Transverse colon (tissue), 4 donors: ENCODE measurements at regions not wholly inside any gene's neighbourhood (a gene's known extent, or its start where the extent isn't known, plus 50 kb on each side); places are given as distances from the start of the nearest gene placed in this dataset.

Experiments
- DNase-seq: peaks from one replicate; pipeline ENCODE4 v3.0.0-alpha.2; 2019
- H3K27ac ChIP-seq, 4 donors: fragments of 200-600 bp; sonication (generic); 2 replicates each; pipeline ENCODE4 v1.5.1; 2016 to 2018; ENCODE audit warnings: inconsistent platforms in 4 of 4
- H3K27me3 ChIP-seq: fragments of 200-600 bp; sonication (generic); 2 replicates; pipeline ENCODE4 v1.5.1; 2017; ENCODE audit warnings: inconsistent platforms
- H3K36me3 ChIP-seq, 4 donors: fragments of 200-600 bp; sonication (generic); 2 replicates each; pipeline ENCODE4 v1.5.1; 2017 to 2019; ENCODE audit warnings: inconsistent platforms in 4 of 4
- H3K4me1 ChIP-seq, 4 donors: fragments of 200-600 bp; sonication (generic); 2 replicates each; pipeline ENCODE4 v1.5.1; 2017 to 2020; ENCODE audit warnings: inconsistent platforms in 4 of 4
- H3K4me3 ChIP-seq, 4 donors: fragments of 200-600 bp; sonication (generic); 1 replicate in 1 of 4; 2 replicates in 3 of 4; pipeline versions ENCODE4 v1.5.1 to v1.6.1; 2017 to 2019; ENCODE audit warnings: inconsistent platforms in 4 of 4
- H3K9me3 ChIP-seq, 2 donors: fragments of 200-600 bp; sonication (generic); 2 replicates each; pipeline ENCODE4 v1.5.1; 2017 to 2019; ENCODE audit warnings: inconsistent platforms in 2 of 2
- EP300 ChIP-seq: sonication (generic); formaldehyde crosslinking; IDR thresholded peaks from one replicate; pipeline ENCODE4 v1.6.1; 2017; ENCODE audit warnings: antibody characterized with exemption, low read depth
- POLR2A ChIP-seq: fragments of 450-650 bp; IDR thresholded peaks from one replicate; pipeline ENCODE4 v1.6.1; 2016; ENCODE audit warnings: antibody characterized with exemption, mild to moderate bottlenecking, moderate library complexity
- POLR2AphosphoS5 ChIP-seq, 3 donors: sonication (generic); formaldehyde crosslinking; IDR thresholded peaks; one replicate each; pipeline ENCODE4 v1.6.1; 2016; ENCODE audit warnings: antibody characterized with exemption in 3 of 3
- WGBS, 2 donors: methylation state at CpG; one replicate each; pipeline ENCODE4 v1.1.5; 2018; ENCODE audit warnings: low coverage in 1 of 2; 5-methylcytosine and 5-hydroxymethylcytosine counted together
- in situ Hi-C, 4 donors: fragments of 200-750 bp; cut with MboI; loops; one replicate each; pipeline versions ENCODE4 v1.15.0 to v1.15.1; 2017; ENCODE audit warnings: low sequenced_read_pairs in 3 of 4, low pct_ligation_motif_present in 1 of 4, low pct_unique_long_range_greater_than_20kb in 1 of 4
- intact Hi-C: fragments of 100-400 bp; cut with DNase I; formaldehyde crosslinking; loops from one replicate; pipeline ENCODE4 v1.15.1; 2023; ENCODE audit warnings: low total_unique reads
- TF ChIP-seq, protein P1 (sequence below), 5 experiments: fragments of 200-600 bp in 3 of 5; fragments of 450-650 bp in 2 of 5; sonication (generic) in 3 of 5; IDR thresholded peaks; 1 replicate in 2 of 5; 2 replicates in 3 of 5; pipeline ENCODE4 v1.5.1; 2016 to 2017; ENCODE audit warnings: antibody characterized with exemption in 5 of 5, inconsistent platforms in 3 of 5, mild to moderate bottlenecking in 2 of 5, moderate library complexity in 1 of 5

DNA sequence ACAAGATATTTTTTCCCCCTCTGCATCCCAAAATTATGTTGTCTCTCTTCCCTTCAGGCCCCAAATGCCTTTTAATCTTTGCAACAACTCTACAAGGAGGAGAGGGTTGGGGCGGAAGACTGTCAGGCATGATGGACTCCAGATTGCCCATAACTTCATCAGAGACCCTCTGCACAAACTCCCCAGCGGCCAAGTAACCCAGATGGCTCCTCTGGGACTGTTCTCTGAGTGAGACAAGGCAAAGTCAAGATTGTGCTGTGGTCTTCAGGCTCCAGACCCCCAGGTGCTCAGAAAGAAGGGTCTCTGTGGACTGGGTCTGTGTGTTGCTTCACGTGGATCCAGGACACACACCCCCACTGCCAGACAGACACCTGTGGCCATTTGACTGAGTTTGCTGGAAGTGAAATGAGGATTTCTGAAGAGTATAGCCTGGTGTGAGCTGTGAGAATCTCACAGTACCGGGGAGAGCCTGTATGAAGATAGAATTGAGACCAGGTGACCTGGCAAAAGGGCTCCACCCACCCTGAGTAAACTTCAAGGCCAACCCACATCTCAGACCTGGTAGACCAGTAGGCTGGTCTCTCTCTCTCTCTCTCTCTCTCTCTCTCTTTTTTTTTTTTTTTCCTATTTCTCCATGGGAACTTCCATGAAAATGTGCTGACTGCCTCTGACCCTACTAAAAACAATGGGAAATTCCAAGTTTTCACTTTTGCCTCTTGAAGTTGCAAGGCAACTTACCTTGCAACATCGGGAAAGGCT is 354.1 kb downstream of the SOX9 start:
- WGBS, 2 donors: 53 to 73% methylated on average over 2 to 5 of the region's 5 CpGs
- in situ Hi-C loops: no loop called here
- intact Hi-C loops: no loop called here
- Histone ChIP-seq H3K4me1 (peaks cover 0 to 66% (median 33%) of the 10 kb centered on the region in 4 donors), H3K27ac (peak overlapping the region; percentile 16 to 84 (median 75)), H3K36me3 (no peaks in the 10 kb centered on the region), H3K27me3 (no peaks in the 10 kb centered on the region), H3K4me3 (no peak overlapping the region), H3K9me3 (no peaks in the 10 kb centered on the region)
- peak; percentile 47 for DNase-seq
- no peak for TF ChIP-seq EP300
- no peak for TF ChIP-seq POLR2AphosphoS5 (IDR thresholded peaks at IDR 0.05)
- TF ChIP-seq POLR2A: no peak
- TF ChIP-seq, protein P1, sequence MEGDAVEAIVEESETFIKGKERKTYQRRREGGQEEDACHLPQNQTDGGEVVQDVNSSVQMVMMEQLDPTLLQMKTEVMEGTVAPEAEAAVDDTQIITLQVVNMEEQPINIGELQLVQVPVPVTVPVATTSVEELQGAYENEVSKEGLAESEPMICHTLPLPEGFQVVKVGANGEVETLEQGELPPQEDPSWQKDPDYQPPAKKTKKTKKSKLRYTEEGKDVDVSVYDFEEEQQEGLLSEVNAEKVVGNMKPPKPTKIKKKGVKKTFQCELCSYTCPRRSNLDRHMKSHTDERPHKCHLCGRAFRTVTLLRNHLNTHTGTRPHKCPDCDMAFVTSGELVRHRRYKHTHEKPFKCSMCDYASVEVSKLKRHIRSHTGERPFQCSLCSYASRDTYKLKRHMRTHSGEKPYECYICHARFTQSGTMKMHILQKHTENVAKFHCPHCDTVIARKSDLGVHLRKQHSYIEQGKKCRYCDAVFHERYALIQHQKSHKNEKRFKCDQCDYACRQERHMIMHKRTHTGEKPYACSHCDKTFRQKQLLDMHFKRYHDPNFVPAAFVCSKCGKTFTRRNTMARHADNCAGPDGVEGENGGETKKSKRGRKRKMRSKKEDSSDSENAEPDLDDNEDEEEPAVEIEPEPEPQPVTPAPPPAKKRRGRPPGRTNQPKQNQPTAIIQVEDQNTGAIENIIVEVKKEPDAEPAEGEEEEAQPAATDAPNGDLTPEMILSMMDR (IDR thresholded peaks at IDR 0.05): no peak

DNA sequence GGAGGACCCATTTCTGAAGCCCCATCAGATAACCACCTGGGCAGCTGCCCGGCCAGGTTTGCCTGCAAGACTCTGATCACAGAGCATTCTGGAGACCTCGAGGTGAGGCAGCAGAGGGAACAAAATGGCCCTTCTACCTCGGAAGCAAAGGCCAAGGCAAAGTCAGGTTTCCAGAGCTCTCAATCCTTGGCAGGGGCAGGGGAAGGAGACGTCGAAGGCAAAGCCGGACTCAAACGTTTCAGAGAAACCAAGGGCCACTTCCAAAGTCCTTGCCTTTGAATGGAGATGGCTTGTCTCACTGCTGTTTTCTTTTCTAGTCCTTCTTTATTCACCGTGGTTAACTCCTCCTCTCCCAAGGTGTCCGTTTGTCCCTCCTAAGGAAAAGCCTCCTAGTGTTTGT is 355.3 kb downstream of the SOX9 start:
- intact Hi-C loops: no loop called here
- no peak for DNase-seq

DNA sequence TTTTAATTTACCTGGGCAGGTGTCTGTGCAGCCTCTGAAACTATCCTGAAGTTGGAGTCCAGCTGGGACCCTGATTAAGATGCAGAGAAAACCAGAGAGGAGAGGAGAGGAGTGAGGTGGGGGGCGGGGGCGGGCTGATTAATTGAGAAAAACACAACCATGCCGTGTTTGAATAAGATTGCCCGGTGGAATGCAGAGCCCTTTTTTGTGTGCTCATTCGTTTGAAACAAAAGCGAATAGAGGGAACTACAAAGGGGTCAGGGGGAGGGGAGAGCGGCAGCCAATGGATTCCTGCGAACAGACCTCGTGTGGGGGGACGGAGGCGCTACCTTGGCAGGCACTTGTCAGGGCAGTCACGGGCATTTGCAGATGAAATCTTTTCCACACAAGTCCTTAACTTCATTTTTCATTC is 355.8 kb downstream of the SOX9 start:
- intact Hi-C loops (no loop called here), in situ Hi-C loops (no loop called here)
- Histone ChIP-seq H3K4me1 (peaks cover 0 to 49% (median 33%) of the 10 kb centered on the region in 4 donors), H3K27me3 (no peaks in the 10 kb centered on the region), H3K9me3 (no peaks in the 10 kb centered on the region), H3K4me3 (no peak overlapping the region), H3K27ac (peak overlapping the region in 3 of 4 donors; percentile 72 to 84 (median 78)), H3K36me3 (no peaks in the 10 kb centered on the region)
- no peak for TF ChIP-seq EP300
- TF ChIP-seq, protein P1 (IDR thresholded peaks at IDR 0.05): no peak
- no peak for TF ChIP-seq POLR2AphosphoS5 (IDR thresholded peaks at IDR 0.05)
- no peak for TF ChIP-seq POLR2A
- no peak for DNase-seq
- WGBS, 2 donors: 27 to 48% methylated on average over 9 to 12 of the region's 12 CpGs

More for the DNA sequence above, 355.3 kb downstream of the SOX9 start:
- Histone ChIP-seq H3K9me3 (no peaks in the 10 kb centered on the region), H3K36me3 (no peaks in the 10 kb centered on the region), H3K4me1 (peaks cover 0 to 54% (median 33%) of the 10 kb centered on the region in 4 donors), H3K27me3 (no peaks in the 10 kb centered on the region), H3K4me3 (no peak overlapping the region), H3K27ac (peak overlapping the region in 3 of 4 donors; percentile 72 to 84 (median 78))
- 38 to 49% methylated on average over 3 to 9 of the region's 9 CpGs for WGBS, 2 donors
- TF ChIP-seq, protein P1 (IDR thresholded peaks at IDR 0.05): no peak
- no peak for TF ChIP-seq POLR2AphosphoS5 (IDR thresholded peaks at IDR 0.05)
- TF ChIP-seq EP300: no peak
- no peak for TF ChIP-seq POLR2A
- in situ Hi-C loops: no loop called here

DNA sequence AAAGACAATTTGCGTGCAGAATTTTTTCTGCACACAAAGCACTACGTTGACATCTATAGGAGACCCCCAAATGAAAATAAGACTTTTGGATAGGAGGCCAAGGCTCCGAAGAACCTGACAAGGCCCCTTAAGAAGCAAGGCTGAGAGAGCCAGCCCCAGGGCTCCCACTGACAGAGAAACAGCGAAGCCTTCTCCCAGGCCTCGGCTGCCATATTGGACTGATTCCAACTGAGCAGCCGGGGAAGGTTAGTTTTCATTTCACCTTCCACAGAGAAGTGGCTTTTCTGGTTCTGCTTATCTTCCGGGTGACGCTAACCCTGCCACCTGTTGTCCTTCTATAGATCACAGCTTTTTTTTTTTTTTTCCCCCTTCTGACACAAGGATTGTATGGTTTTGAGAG is 356.7 kb downstream of the SOX9 start:
- in situ Hi-C loops: no loop called here

More for the DNA sequence above, 356.7 kb downstream of the SOX9 start:
- peak overlapping the region; percentile 51 to 84 (median 75) for H3K27ac ChIP-seq
- WGBS, 2 donors: 25 to 52% methylated on average over 4 to 8 of the region's 8 CpGs
- peak; percentile 70 for DNase-seq
- TF ChIP-seq POLR2AphosphoS5 (IDR thresholded peaks at IDR 0.05): peak in 2 of 3 donors; percentile 44 to 66
- TF ChIP-seq, protein P1 (IDR thresholded peaks at IDR 0.05): no peak
- no peak overlapping the region for H3K4me3 ChIP-seq
- H3K36me3 ChIP-seq: no peaks in the 10 kb centered on the region
- H3K9me3 ChIP-seq: no peaks in the 10 kb centered on the region
- H3K27me3 ChIP-seq: no peaks in the 10 kb centered on the region
- peaks cover 0 to 43% (median 31%) of the 10 kb centered on the region in 4 donors for H3K4me1 ChIP-seq
- intact Hi-C loops: no loop called here
